Fibroblast of the aortic adventitia (primary cell): ENCODE measurements at regions not wholly inside any gene's neighbourhood (a gene's known extent, or its start where the extent isn't known, plus 50 kb on each side); places are given as distances from the start of the nearest gene placed in this dataset.

Experiments used
- DNase-seq: peaks from one replicate; pipeline ENCODE4 v3.0.0-alpha.2; 2010; ENCODE audit warnings: low read depth
- H3K4me3 ChIP-seq: 2 replicates; pipeline ENCODE4 v1.5.1; 2011; ENCODE audit warnings: low read depth, mild to moderate bottlenecking, control low read depth, low read length, moderate library complexity
- TF ChIP-seq, protein P1 (sequence below): IDR thresholded peaks from 2 replicates; pipeline ENCODE4 v1.5.1; 2011; ENCODE audit warnings: mild to moderate bottlenecking, low read length, control low read depth, inconsistent platforms; ENCODE audit not compliant: insufficient read depth

DNA sequence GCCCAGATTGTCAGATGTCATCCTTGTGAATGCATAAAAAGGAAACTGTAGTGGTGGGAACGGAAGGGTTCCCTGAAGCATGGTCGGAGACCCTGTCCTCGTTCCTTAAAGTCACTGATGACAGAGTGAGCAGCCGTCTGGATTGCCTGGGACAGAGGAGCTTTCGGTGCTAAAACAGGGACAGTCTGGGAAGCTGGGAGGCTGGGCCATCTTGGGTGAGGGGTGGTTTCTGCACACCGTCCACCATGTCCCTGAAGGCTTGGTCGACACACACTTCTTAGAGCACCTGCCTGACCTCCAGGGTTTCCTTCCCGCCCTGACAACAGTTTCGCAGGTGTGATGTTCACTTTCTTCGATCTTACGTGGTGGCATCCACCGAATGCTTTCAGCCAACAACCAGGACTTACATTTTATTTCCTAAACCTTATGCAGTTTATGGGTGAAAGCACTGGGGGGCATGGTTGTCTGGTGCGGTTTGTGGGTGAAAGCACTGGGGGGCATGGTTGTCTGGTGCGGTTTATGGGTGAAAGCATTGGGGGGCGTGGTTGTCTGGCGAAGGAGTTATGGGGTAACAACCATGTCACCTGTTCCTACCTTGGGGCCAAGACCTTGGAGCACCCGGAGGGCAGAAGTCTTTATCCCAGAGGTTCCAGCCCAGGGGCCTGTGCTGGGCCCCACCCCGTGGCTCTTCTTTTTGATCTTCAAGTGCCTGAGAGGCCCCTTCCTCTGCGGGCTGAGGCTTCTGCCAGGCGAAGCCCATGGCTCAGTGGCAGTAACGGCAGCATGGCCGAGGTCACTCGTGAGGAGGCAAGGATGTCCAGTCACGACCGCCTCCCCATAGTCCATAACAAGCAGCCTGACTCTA is 81.7 kb upstream of the FRMD1 start:
- H3K4me3 ChIP-seq: no peak overlapping the region
- DNase-seq: no peak
- TF ChIP-seq, protein P1, sequence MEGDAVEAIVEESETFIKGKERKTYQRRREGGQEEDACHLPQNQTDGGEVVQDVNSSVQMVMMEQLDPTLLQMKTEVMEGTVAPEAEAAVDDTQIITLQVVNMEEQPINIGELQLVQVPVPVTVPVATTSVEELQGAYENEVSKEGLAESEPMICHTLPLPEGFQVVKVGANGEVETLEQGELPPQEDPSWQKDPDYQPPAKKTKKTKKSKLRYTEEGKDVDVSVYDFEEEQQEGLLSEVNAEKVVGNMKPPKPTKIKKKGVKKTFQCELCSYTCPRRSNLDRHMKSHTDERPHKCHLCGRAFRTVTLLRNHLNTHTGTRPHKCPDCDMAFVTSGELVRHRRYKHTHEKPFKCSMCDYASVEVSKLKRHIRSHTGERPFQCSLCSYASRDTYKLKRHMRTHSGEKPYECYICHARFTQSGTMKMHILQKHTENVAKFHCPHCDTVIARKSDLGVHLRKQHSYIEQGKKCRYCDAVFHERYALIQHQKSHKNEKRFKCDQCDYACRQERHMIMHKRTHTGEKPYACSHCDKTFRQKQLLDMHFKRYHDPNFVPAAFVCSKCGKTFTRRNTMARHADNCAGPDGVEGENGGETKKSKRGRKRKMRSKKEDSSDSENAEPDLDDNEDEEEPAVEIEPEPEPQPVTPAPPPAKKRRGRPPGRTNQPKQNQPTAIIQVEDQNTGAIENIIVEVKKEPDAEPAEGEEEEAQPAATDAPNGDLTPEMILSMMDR: no peak

DNA sequence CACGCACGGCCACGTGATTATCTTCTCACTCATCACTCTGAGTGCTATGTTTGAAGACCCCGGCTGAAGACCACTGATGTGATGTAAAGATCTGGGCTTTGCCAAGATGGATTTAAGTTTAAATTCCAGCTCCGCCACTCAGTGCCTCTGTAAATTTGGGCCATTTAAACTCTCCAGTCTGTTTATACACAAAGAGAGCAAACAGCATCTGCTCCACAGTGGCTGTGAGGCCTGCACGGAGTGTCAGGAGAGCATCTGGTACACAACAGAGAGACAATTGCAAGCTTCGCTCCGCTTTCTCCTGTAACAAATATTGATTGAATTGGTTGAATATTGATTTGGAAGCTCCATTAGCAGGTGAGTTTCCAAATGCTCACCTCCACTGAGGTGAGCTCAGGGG is 80.5 kb upstream of the FRMD1 start:
- no peak overlapping the region for H3K4me3 ChIP-seq
- TF ChIP-seq, protein P1: no peak
- DNase-seq: no peak

DNA sequence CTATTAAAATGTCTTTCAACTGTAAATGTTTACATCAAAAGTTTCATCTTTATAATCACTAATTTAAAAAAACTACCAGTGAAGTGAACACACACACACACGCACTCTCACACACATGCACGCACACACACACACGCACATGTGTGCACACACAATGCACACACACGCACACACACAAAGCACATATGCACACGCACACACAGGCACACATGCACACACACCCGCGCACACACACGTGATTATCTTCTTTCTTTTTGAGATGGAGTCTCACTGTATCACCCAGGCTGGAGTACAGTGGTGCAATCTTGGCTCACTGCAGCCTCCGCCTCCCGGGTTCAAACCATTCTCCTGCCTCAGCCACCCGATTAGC is 80.0 kb upstream of the FRMD1 start:
- no peak overlapping the region for H3K4me3 ChIP-seq
- TF ChIP-seq, protein P1: no peak
- no peak for DNase-seq

DNA sequence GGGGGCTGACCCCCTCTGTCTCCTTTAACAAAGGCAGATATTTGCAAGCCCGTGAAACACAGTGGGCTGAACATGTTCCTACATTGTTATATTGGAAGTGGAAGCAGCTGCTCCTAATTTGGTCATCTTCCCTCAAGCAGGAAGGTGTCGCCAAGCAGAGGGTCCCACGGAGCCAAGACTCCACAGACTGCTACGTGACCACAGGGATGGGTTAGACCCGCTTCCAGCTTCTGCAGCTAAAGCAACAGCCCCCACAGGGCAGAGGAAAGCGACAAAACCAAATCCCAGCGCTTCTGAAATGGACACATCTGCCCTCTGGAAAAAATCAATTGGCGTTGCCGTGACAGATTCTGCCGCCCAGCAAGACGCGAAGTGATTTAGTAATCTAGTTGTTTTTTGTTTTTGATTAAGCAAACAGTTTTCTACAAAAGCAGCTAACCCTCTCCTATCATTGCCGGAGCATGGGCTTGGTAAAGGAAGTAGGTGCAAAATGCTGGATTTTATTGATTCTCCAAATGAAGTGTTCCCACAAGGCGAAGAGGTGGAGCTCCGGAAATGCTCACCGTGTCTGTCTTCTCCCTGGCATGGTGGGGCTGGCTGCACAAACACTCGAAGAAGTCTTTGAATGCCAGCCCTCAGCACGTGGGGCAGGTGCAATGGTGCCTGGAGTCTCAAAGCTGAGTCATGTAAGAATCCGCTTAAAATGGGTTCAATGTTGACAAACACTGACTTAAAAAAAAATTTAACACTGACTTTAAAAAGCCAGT is 79.4 kb upstream of the FRMD1 start:
- no peak overlapping the region for H3K4me3 ChIP-seq
- TF ChIP-seq, protein P1: no peak

DNA sequence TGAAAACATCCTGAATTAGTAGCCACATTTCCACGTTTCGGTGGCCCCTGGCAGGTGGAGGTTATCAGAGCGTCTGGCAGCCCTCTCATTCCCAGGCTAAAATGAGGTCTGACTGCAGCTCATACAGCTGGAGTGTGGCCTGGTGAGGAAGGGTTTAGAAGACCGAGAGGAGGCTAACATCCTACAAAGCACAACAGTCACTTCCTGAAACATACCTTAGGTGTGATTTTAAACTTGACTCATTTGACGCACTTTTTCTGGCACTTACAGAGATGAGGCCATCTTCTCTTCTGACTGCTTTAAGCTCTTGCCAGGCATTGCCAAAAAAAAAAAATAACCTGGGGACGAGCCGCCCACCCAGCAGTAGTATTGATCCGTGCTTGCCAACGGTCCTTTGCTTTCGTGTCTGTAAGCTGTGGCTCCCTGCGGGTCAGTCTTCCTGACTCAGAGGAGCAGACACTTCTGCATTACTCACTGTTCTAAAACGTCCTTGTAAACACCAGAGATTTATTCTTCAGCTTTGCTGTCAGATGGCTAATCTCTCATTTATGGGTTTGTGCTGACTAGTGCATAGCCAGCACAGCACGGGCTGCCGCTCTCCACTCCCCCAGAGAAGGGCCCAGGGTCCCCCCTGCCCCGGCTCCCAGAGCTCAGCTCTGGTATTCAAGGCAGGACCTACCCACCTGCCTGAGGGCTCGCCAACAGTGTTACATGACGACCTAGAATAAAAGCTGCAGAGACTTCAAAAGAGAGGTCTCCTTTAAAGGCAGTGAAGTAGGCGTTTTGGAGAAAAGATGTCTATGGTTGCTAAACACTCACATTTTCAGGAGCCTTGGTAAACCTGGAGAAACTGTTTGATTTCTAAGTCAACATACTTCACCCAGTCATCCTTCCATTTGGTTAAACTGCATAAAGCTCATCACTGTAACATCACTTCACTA is 78.5 kb upstream of the FRMD1 start:
- no peak overlapping the region for H3K4me3 ChIP-seq

More for the DNA sequence above, 79.4 kb upstream of the FRMD1 start:
- DNase-seq: peak; percentile 5

More for the DNA sequence above, 78.5 kb upstream of the FRMD1 start:
- peak; percentile 72 for DNase-seq
- TF ChIP-seq, protein P1: no peak
